Tibial nerve (tissue), 4 donors: ENCODE measurements at regions not wholly inside any gene's neighbourhood (a gene's known extent, or its start where the extent isn't known, plus 50 kb on each side); places are given as distances from the start of the nearest gene placed in this dataset.

Source experiments
- DNase-seq, 2 donors: peaks; one replicate each; pipeline ENCODE4 v3.0.0-alpha.2; 2019; ENCODE audit warnings: low spot score in 2 of 2
- H3K27ac ChIP-seq, 4 donors: fragments of 200-600 bp; sonication (generic) in 3 of 4; one replicate each; pipeline ENCODE4 v1.5.1; 2017 to 2019; ENCODE audit warnings: mild to moderate bottlenecking in 1 of 4
- H3K27me3 ChIP-seq, 2 donors: fragments of 200-600 bp; sonication (generic) in 1 of 2; one replicate each; pipeline versions ENCODE4 v1.5.1 to v1.6.0; 2017 to 2019
- H3K36me3 ChIP-seq, 3 donors: fragments of 200-600 bp; sonication (generic); one replicate each; pipeline ENCODE4 v1.5.1; 2018 to 2019
- H3K4me1 ChIP-seq, 4 donors: fragments of 200-600 bp; sonication (generic) in 3 of 4; one replicate each; pipeline ENCODE4 v1.5.1; 2017 to 2019
- H3K4me3 ChIP-seq, 4 donors: fragments of 200-600 bp; sonication (generic) in 3 of 4; one replicate each; pipeline ENCODE4 v1.5.1; 2017 to 2019; ENCODE audit warnings: mild to moderate bottlenecking in 1 of 4, moderate library complexity in 1 of 4
- H3K9me3 ChIP-seq, 4 donors: fragments of 200-600 bp; sonication (generic) in 3 of 4; one replicate each; pipeline ENCODE4 v1.5.1; 2017 to 2019
- EP300 ChIP-seq, 2 donors: sonication (generic); formaldehyde crosslinking; IDR thresholded peaks; one replicate each; pipeline ENCODE4 v1.6.1; 2017; ENCODE audit warnings: antibody characterized with exemption in 2 of 2, mild to moderate bottlenecking in 1 of 2
- POLR2A ChIP-seq, 2 donors: fragments of 450-650 bp; IDR thresholded peaks; one replicate each; pipeline ENCODE4 v1.6.1; 2017; ENCODE audit warnings: antibody characterized with exemption in 2 of 2, mild to moderate bottlenecking in 2 of 2, moderate library complexity in 2 of 2
- WGBS, 2 donors: methylation state at CpG; one replicate each; pipeline ENCODE4 v1.1.5; 2018; 5-methylcytosine and 5-hydroxymethylcytosine counted together
- TF ChIP-seq, protein P1 (sequence below), 5 experiments: fragments of 200-600 bp in 3 of 5; fragments of 450-650 bp in 2 of 5; sonication (generic) in 3 of 5; IDR thresholded peaks; one replicate each; pipeline ENCODE4 v1.5.1; 2016 to 2019; ENCODE audit warnings: antibody characterized with exemption in 5 of 5, mild to moderate bottlenecking in 3 of 5, moderate library complexity in 2 of 5

DNA sequence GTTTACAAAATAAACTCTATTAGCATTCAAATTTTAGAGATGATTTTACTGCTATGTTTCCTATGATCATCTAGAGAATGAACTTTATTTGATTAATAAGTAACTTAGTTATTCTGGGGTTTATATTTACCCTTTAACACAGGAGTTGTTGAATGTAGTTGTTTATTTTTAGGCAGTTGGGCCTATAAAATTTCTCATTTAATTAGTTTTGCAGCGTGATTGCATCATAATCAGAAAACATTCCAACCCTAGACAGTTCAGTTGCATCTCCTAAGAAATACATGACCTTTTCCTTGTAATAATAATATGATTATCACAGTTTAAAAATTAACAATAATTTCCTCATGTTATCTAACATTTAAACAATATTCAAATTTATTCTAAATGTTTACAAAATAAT, 224.7 kb upstream of the CDH7 start:
- no peaks in the 10 kb centered on the region for H3K4me1 ChIP-seq
- peaks cover 0 to 7% (median 2%) of the 10 kb centered on the region in 4 donors for H3K9me3 ChIP-seq
- TF ChIP-seq, protein P1, sequence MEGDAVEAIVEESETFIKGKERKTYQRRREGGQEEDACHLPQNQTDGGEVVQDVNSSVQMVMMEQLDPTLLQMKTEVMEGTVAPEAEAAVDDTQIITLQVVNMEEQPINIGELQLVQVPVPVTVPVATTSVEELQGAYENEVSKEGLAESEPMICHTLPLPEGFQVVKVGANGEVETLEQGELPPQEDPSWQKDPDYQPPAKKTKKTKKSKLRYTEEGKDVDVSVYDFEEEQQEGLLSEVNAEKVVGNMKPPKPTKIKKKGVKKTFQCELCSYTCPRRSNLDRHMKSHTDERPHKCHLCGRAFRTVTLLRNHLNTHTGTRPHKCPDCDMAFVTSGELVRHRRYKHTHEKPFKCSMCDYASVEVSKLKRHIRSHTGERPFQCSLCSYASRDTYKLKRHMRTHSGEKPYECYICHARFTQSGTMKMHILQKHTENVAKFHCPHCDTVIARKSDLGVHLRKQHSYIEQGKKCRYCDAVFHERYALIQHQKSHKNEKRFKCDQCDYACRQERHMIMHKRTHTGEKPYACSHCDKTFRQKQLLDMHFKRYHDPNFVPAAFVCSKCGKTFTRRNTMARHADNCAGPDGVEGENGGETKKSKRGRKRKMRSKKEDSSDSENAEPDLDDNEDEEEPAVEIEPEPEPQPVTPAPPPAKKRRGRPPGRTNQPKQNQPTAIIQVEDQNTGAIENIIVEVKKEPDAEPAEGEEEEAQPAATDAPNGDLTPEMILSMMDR (IDR thresholded peaks at IDR 0.05) = no peak
- TF ChIP-seq POLR2A (IDR thresholded peaks at IDR 0.05) (no peak), EP300 (IDR thresholded peaks at IDR 0.05) (no peak)
- H3K4me3 ChIP-seq = no peak overlapping the region
- DNase-seq = no peak
- no peak overlapping the region for H3K27ac ChIP-seq
- 73 to 78% methylated on average over 1 of the region's 1 CpG for whole genome bisulfite sequencing, 2 donors
- no peaks in the 10 kb centered on the region for H3K27me3 ChIP-seq
- no peaks in the 10 kb centered on the region for H3K36me3 ChIP-seq

DNA sequence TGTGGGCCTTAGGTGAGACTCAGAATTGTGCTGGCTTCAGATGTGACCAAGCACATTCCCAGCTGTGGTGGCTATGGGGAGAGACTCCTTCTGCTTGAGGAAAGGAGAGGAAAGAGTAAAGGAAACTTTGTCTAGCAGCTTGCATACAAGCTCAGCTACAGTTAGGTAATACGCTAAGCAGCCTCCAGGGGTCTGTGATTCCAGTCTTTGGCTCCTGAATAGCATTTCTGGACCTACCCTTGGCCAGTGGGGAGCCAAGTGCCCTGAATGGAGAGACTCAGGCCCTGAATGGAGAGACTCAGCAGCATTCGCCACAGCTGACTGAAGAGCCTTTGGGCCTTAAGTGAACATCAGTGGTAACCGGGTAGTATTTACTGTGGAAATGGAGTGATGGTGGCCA, 227.4 kb upstream of the CDH7 start:
- TF ChIP-seq POLR2A (IDR thresholded peaks at IDR 0.05) (no peak), EP300 (IDR thresholded peaks at IDR 0.05) (no peak)
- TF ChIP-seq, protein P1 (IDR thresholded peaks at IDR 0.05) = no peak
- Histone ChIP-seq H3K4me1 (no peaks in the 10 kb centered on the region), H3K4me3 (no peak overlapping the region), H3K27me3 (no peaks in the 10 kb centered on the region), H3K36me3 (no peaks in the 10 kb centered on the region), H3K27ac (no peak overlapping the region), H3K9me3 (peaks cover 0 to 7% (median 2%) of the 10 kb centered on the region in 4 donors)
- WGBS, 2 donors = 92 to 97% methylated on average over 3 of the region's 3 CpGs
- DNase-seq = no peak

DNA sequence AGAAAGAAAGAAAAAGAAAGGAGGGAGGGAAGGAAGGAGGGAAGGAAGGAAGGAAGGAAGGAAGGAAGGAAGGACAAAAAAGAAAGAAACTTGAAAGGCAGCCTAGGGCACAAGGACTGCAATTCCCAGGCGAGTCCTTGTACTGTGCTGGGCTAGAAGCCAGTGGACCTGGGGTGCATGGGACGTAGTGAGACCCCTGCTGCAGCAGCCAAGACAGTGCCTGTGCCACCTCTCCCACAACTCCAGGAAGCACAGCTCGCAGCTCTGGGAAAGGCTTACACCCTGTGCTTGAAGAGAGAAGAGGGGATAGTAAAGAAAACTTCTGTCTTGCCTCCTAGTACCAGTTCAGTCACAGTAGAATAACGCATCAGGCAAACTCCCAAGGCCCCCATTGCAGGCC, 227.9 kb upstream of the CDH7 start:
- H3K27ac ChIP-seq = no peak overlapping the region

DNA sequence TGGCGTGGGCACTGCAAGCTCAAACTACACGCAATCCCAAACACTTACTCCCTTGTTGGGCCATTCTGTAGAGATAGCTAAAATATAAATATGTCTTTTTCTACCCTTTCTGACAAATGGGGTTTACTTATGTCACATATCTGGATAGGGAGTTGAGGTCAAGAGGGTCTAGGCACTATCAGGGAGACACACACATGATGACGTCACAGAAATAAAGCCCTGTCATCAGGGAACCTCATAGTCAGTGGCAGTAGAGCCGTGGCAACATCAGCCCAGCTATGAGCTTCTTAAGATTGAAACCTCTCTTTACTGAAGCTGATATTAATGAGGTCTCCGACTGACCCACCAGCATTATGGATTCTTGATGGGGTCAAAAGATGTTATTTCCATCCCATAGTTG, 234.6 kb upstream of the CDH7 start:
- TF ChIP-seq POLR2A (IDR thresholded peaks at IDR 0.05) = no peak
- TF ChIP-seq EP300 (IDR thresholded peaks at IDR 0.05) = no peak
- TF ChIP-seq, protein P1 (IDR thresholded peaks at IDR 0.05) = no peak
- no peak for DNase-seq
- Histone ChIP-seq H3K27ac (no peak overlapping the region), H3K9me3 (no peaks in the 10 kb centered on the region), H3K27me3 (no peaks in the 10 kb centered on the region), H3K36me3 (no peaks in the 10 kb centered on the region), H3K4me3 (no peak overlapping the region), H3K4me1 (no peaks in the 10 kb centered on the region)
- 75 to 81% methylated on average over 5 of the region's 5 CpGs for WGBS, 2 donors

More for the DNA sequence above, 227.9 kb upstream of the CDH7 start:
- no peaks in the 10 kb centered on the region for H3K27me3 ChIP-seq
- H3K9me3 ChIP-seq = peaks cover 0 to 7% (median 2%) of the 10 kb centered on the region in 4 donors
- no peak for DNase-seq
- H3K4me3 ChIP-seq = no peak overlapping the region
- H3K4me1 ChIP-seq = no peaks in the 10 kb centered on the region
- no peaks in the 10 kb centered on the region for H3K36me3 ChIP-seq
- 81 to 87% methylated on average over 4 of the region's 4 CpGs for whole genome bisulfite sequencing, 2 donors
- TF ChIP-seq, protein P1 (IDR thresholded peaks at IDR 0.05) = no peak
- no peak for TF ChIP-seq EP300 (IDR thresholded peaks at IDR 0.05)
- TF ChIP-seq POLR2A (IDR thresholded peaks at IDR 0.05) = no peak

DNA sequence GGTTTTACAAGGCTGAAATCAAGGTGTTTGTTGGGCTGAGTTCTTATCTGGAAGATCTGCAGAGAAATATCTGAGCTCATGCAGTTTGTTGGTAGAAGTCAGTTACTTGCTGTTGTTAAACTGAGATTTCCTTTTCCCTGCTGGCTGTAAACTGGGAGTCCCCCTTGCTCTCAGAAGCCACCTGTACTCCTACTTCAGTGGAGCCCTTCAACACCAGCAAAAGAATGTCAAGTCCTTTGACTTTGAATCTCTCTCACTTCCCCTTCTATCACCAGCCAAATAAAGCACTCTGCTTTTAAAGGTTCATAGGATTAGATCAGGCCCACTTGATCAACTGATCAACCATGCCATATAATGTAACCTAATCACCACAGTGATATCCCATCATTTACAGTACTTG, 252.2 kb upstream of the CDH7 start:
- Histone ChIP-seq H3K36me3 (no peaks in the 10 kb centered on the region), H3K27me3 (no peaks in the 10 kb centered on the region), H3K9me3 (no peaks in the 10 kb centered on the region), H3K4me1 (no peaks in the 10 kb centered on the region), H3K27ac (no peak overlapping the region), H3K4me3 (no peak overlapping the region)
- DNase-seq = no peak
- TF ChIP-seq EP300 (IDR thresholded peaks at IDR 0.05) = no peak
- no peak for TF ChIP-seq POLR2A (IDR thresholded peaks at IDR 0.05)
- TF ChIP-seq, protein P1 (IDR thresholded peaks at IDR 0.05) = no peak
